ENCODE measurements at regions not wholly inside any gene's neighbourhood (a gene's known extent, or its start where the extent isn't known, plus 50 kb on each side); places are given as distances from the start of the nearest gene placed in this dataset.
A peak's percentile ranks its signal among the peaks of the same experiment; 100 is the strongest.
"Not testable (repeated sequence)": the region's sequence is repeated elsewhere in the genome, so short reads cannot be mapped to it uniquely, and the experiment has no call there.

DNA sequence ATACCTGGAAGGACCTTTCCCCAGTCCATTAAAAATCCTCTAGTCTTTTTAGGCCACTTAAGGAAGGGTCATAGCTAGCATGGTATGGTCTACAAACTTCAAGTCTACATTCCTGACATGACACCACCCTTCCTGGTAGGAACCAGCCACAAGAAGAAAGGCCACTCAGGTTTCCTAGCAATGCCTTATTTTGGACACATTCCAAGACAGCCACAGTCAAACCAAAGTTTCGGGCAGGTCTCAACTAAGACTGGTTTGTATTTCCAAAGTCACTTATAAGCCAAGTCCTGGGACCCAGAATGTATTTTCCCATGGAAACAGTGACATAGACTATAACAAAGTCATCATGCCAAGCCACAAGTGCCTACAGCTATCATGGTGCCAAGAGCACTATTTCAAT, 50.6 kb upstream of the SLC44A3 start:
- H3K36me3 Mint-ChIP-seq (ENCODE audit: low read depth), result no peaks in the 10 kb centered on the region
- H3K4me1 Mint-ChIP-seq (ENCODE audit: low read depth), result no peaks in the 10 kb centered on the region
- H3K4me3 Mint-ChIP-seq, result no peak overlapping the region
- H3K9me3 Mint-ChIP-seq, result peaks cover 7% of the 10 kb centered on the region
- no peaks in the 10 kb centered on the region for H3K27me3 Mint-ChIP-seq (ENCODE audit: low read depth)
- H3K27ac Mint-ChIP-seq, result no peak overlapping the region

DNA sequence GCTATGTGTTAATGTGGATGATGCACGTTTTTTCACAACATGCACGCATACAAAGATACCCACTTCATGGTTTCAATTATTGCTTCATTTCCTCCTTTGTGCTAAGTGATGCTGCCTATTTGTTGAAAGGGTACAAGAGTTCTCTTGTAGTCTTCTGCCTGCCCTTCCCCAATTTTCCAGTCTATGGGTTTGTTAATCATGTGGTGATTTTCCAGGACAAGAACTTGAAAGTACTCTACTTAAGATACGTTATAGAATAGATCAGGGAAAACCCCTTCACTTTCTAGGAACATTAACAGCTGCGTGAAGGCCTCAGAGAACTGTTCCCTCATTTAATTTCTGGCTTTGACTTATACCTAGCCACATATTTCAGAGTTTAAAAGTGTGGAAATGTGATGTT, 52.1 kb upstream of the SLC44A3 start:
- peaks cover 8% of the 10 kb centered on the region for H3K9me3 Mint-ChIP-seq
- H3K4me3 Mint-ChIP-seq, result no peak overlapping the region
- no peaks in the 10 kb centered on the region for H3K36me3 Mint-ChIP-seq (ENCODE audit: low read depth)

DNA sequence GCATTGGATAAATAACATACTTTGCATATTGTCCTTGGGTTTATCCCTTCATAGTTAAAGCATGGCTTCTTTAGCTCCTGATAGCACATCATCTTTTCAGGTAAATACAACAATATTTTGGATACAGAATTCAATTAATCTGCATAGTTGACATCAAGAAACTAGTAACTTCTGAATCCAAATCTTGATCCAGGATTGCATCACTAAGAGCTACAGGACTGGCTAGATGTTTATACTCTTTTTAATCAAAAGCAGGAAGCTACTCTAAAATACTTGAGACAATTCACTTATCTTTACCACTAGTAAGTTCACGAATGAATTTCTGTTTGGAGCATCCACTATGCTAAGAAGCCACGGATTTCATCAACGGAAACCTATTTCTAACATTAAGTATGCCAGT, 54.2 kb upstream of the SLC44A3 start:
- H3K4me3 Mint-ChIP-seq, result no peak overlapping the region
- H3K9me3 Mint-ChIP-seq, result peaks cover 8% of the 10 kb centered on the region
- H3K27me3 Mint-ChIP-seq (ENCODE audit: low read depth), result peaks cover 12% of the 10 kb centered on the region
- no peak overlapping the region for H3K27ac Mint-ChIP-seq
- no peaks in the 10 kb centered on the region for H3K36me3 Mint-ChIP-seq (ENCODE audit: low read depth)
- H3K4me1 Mint-ChIP-seq (ENCODE audit: low read depth), result no peaks in the 10 kb centered on the region

More for the DNA sequence above, 52.1 kb upstream of the SLC44A3 start:
- no peaks in the 10 kb centered on the region for H3K27me3 Mint-ChIP-seq (ENCODE audit: low read depth)
- no peak overlapping the region for H3K27ac Mint-ChIP-seq
- no peaks in the 10 kb centered on the region for H3K4me1 Mint-ChIP-seq (ENCODE audit: low read depth)

DNA sequence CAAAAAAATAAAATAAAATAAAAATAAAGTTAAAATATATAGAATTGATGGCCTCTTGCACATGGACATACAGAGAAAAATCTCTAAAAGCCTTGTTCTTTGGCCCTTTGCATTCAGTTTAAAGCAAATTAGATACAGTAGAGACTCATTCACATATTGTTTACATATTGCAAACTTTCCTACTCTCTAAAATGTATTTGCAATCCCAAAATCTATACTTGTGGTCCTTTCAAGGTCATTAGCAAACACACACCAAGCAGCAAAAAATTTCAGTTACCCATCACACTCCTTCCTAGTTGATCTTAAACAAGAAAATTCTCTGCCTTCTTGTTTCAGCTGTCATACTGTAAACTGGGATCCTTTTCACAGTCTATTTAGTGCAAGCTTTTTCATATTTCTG, 61.0 kb upstream of the SLC44A3 start:
- H3K27ac Mint-ChIP-seq, result no peak overlapping the region
- H3K9me3 Mint-ChIP-seq, result peaks cover 7% of the 10 kb centered on the region
- H3K4me1 Mint-ChIP-seq (ENCODE audit: low read depth), result peaks cover 14% of the 10 kb centered on the region
- H3K36me3 Mint-ChIP-seq (ENCODE audit: low read depth), result peaks cover 4% of the 10 kb centered on the region
- peaks cover 22% of the 10 kb centered on the region for H3K27me3 Mint-ChIP-seq (ENCODE audit: low read depth)
- no peak overlapping the region for H3K4me3 Mint-ChIP-seq

GRCh38 chr1:94757931-94758330, 62.2 kb upstream of the SLC44A3 start:
- H3K9me3 Mint-ChIP-seq, result peaks cover 7% of the 10 kb centered on the region
- peaks cover 14% of the 10 kb centered on the region for H3K4me1 Mint-ChIP-seq (ENCODE audit: low read depth)
- no peak overlapping the region for H3K4me3 Mint-ChIP-seq
- peaks cover 4% of the 10 kb centered on the region for H3K36me3 Mint-ChIP-seq (ENCODE audit: low read depth)
- peaks cover 22% of the 10 kb centered on the region for H3K27me3 Mint-ChIP-seq (ENCODE audit: low read depth)
- H3K27ac Mint-ChIP-seq, result no peak overlapping the region

GRCh38 chr1:94755675-94756074, 64.5 kb upstream of the SLC44A3 start:
- Mint-ChIP-seq H3K9me3 (peaks cover 7% of the 10 kb centered on the region), H3K4me1 (ENCODE audit: low read depth) (peaks cover 14% of the 10 kb centered on the region), H3K36me3 (ENCODE audit: low read depth) (peaks cover 4% of the 10 kb centered on the region), H3K27ac (peak overlapping the region; percentile 27), H3K4me3 (no peak overlapping the region), H3K27me3 (ENCODE audit: low read depth) (peaks cover 10% of the 10 kb centered on the region)

- H3K27me3 Mint-ChIP-seq (ENCODE audit: low read depth); H3K36me3 Mint-ChIP-seq (ENCODE audit: low read depth); H3K9me3 Mint-ChIP-seq; H3K4me3 Mint-ChIP-seq; H3K27ac Mint-ChIP-seq: not testable (repeated sequence)
- peaks cover 14% of the 10 kb centered on the region for H3K4me1 Mint-ChIP-seq (ENCODE audit: low read depth)
Observed at GRCh38 chr1:94755016-94755415, 65.1 kb upstream of the SLC44A3 start.

DNA sequence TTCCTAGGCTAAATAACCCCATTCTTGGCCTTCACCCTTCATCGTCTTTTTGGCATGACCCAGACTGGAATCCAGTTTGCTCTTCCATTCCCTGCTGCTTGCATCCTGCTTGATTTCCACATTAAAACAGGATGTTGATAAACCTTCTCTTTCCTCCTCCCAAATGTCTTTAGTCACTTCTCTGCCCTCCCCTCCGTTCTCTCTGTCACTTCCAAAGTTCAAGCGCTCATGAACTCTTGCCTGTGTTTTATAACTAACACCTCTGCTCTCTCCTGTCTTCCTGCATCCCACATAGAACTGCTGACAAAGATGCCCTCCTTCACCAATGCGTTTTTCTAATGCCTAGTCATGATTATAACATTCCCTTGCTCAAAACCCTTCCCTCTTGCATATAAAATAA, 65.6 kb upstream of the SLC44A3 start:
- Mint-ChIP-seq H3K27me3 (ENCODE audit: low read depth) (peaks cover 7% of the 10 kb centered on the region), H3K4me3 (no peak overlapping the region), H3K36me3 (ENCODE audit: low read depth) (peaks cover 4% of the 10 kb centered on the region), H3K27ac (no peak overlapping the region), H3K9me3 (peaks cover 7% of the 10 kb centered on the region), H3K4me1 (ENCODE audit: low read depth) (peaks cover 14% of the 10 kb centered on the region)

GRCh38 chr1:94754095-94754494, 66.1 kb upstream of the SLC44A3 start:
- peaks cover 7% of the 10 kb centered on the region for H3K27me3 Mint-ChIP-seq (ENCODE audit: low read depth)
- peaks cover 14% of the 10 kb centered on the region for H3K4me1 Mint-ChIP-seq (ENCODE audit: low read depth)
- no peak overlapping the region for H3K27ac Mint-ChIP-seq
- H3K36me3 Mint-ChIP-seq (ENCODE audit: low read depth), result peaks cover 4% of the 10 kb centered on the region
- no peak overlapping the region for H3K4me3 Mint-ChIP-seq
- peaks cover 9% of the 10 kb centered on the region for H3K9me3 Mint-ChIP-seq

DNA sequence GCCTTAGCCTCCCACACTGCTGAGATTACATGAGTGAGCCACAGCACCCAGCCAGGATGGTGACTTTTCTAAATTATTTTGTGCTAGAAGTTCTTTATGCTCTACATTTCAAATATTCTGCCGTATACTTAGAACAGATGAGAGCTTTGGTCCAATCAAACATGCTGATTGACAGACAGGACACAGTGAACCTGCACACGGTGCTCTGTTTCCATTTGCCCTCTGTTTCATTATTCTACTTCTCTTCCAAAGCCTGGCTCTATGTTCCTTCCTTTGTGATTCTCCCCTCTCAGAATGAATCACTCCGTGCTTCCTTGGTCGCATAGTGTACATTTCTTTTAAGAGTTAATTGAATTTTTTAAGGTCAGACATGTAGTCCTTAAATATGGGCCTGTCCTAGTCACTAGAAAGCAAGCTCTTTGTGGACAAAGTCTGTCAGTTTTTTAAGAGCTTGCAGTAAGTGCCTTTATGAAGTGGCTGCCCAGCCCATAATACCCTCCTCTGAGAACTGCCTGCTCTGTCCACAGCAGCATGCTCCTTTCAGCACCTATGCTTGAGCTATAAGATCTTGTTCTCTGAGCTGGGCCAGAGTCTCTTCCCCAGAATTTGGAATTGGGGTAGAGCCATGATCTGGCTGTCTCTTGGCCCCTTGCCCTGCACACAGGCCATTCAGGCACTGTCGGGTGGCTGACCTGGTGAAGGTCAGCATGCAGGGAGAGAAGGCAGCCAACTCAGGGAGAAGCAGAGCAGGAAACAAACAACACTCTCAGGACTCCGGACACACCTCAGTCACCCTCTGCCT, 66.8 kb upstream of the SLC44A3 start:
- Mint-ChIP-seq H3K4me1 (ENCODE audit: low read depth) (peaks cover 14% of the 10 kb centered on the region), H3K4me3 (no peak overlapping the region), H3K9me3 (peaks cover 15% of the 10 kb centered on the region), H3K36me3 (ENCODE audit: low read depth) (peaks cover 4% of the 10 kb centered on the region), H3K27ac (no peak overlapping the region), H3K27me3 (ENCODE audit: low read depth) (peaks cover 12% of the 10 kb centered on the region)

GRCh38 chr1:94751483-94751882, 68.7 kb upstream of the SLC44A3 start:
- not testable (repeated sequence) for H3K4me3 Mint-ChIP-seq; H3K27ac Mint-ChIP-seq; H3K36me3 Mint-ChIP-seq (ENCODE audit: low read depth)
- H3K9me3 Mint-ChIP-seq, result peaks cover 15% of the 10 kb centered on the region
- H3K4me1 Mint-ChIP-seq (ENCODE audit: low read depth), result peaks cover 14% of the 10 kb centered on the region
- H3K27me3 Mint-ChIP-seq (ENCODE audit: low read depth), result peaks cover 16% of the 10 kb centered on the region

DNA sequence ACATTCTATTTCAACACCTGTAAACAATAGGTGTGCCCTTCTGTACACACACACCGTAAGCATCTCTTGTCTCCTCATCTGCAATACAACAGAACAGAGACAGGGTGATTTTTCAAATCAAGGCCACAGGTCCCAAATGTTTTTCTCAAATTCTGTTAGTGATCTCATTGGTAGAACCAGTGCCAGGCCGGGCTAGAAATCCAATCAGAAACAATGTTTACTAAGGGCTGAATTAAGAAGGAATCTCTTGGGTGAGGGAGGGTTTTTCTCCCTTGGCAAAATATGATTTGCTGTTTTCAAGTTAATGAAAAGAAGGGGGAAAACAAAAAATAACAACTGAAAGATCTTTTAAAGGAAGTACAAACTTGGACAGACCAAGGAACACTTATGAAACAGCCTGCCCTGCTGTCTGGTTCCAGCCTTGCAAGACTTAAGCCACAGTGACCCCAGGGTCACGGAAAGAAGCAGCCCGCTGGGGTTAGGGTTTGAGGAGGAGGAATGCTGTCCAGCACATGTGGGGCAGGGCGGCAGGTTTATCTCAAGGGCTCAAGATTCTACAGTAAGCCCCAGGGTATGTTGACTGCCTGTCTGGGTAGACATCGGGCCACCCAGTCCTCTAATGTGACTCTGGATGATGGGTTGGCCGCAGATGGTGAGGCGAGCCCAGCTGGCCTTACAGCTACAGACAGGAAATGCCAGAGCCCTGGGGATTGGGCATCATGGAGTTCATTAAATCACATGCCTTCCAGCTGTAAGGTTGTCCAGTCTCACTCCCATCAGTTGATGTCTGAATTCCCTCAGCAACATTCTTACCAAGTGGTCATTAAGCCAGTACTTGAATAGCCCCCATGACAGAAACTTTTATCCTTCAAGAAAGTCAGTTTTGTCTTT, 73.3 kb upstream of the SLC44A3 start:
- Mint-ChIP-seq H3K4me1 (ENCODE audit: low read depth) (no peaks in the 10 kb centered on the region), H3K27ac (no peak overlapping the region), H3K9me3 (peaks cover 8% of the 10 kb centered on the region), H3K27me3 (ENCODE audit: low read depth) (peaks cover 16% of the 10 kb centered on the region), H3K36me3 (ENCODE audit: low read depth) (no peaks in the 10 kb centered on the region), H3K4me3 (no peak overlapping the region)

DNA sequence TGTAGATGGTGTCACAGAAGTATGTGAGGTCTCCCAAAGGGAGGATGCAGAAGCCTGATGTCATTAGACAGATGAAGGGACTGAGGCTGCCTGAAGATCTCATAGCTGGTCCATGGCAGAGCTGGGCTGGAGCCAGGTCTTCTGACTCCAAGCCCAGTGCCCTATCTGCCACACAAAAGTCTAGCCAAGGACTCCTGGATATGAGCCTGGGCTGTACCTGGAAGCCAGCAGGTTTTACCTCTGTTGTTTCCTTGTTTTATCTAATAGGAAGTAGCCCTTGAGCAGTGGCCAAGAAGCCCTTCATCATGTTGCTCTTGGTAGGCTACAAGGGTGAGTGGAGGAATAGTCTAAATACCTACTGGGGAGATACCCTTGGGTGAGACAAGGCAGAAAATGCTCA, 74.4 kb upstream of the SLC44A3 start:
- H3K4me1 Mint-ChIP-seq (ENCODE audit: low read depth), result peaks cover 5% of the 10 kb centered on the region
- no peaks in the 10 kb centered on the region for H3K36me3 Mint-ChIP-seq (ENCODE audit: low read depth)
- H3K27ac Mint-ChIP-seq, result no peak overlapping the region
- no peak overlapping the region for H3K4me3 Mint-ChIP-seq
- H3K27me3 Mint-ChIP-seq (ENCODE audit: low read depth), result peaks cover 16% of the 10 kb centered on the region
- peaks cover 8% of the 10 kb centered on the region for H3K9me3 Mint-ChIP-seq

- H3K27me3 Mint-ChIP-seq (ENCODE audit: low read depth), result peaks cover 16% of the 10 kb centered on the region
- H3K27ac Mint-ChIP-seq, result no peak overlapping the region
- H3K4me1 Mint-ChIP-seq (ENCODE audit: low read depth), result peaks cover 5% of the 10 kb centered on the region
- peaks cover 4% of the 10 kb centered on the region for H3K9me3 Mint-ChIP-seq
- H3K36me3 Mint-ChIP-seq (ENCODE audit: low read depth), result no peaks in the 10 kb centered on the region
- no peak overlapping the region for H3K4me3 Mint-ChIP-seq
Observed at GRCh38 chr1:94743862-94744261, 76.3 kb upstream of the SLC44A3 start.

DNA sequence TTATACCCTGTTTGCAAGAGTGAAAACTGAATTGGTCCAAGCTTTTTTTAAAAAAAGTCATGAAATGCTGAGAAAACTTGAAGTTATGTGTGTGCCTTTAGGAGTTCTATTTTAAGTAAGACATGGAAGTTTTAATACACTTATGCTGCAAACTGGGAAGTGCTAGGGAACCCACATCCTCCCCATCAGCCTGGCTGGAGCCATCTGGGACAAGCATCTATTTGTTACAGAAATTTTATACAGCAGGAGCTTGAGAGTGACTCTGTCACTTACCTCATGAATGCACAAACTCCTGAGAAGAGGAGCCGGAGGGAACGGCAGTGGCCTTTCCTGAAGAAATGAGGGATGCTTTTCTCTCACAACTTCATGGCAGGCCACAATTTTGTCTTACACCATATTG, 78.2 kb upstream of the SLC44A3 start:
- Mint-ChIP-seq H3K4me3 (no peak overlapping the region), H3K4me1 (ENCODE audit: low read depth) (peaks cover 9% of the 10 kb centered on the region), H3K27ac (no peak overlapping the region), H3K9me3 (no peaks in the 10 kb centered on the region), H3K27me3 (ENCODE audit: low read depth) (peaks cover 13% of the 10 kb centered on the region), H3K36me3 (ENCODE audit: low read depth) (no peaks in the 10 kb centered on the region)

Measured in T-helper 1 cell treated with Interleukin-12 subunit alpha and Interleukin-12 subunit beta and Interleukin-4 antibody, amounts not matched to agents 30 μg/mL and 1 μg/mL, for 36 hours (primary cell).